ENCODE measurements at regions not wholly inside any gene's neighbourhood (a gene's known extent, or its start where the extent isn't known, plus 50 kb on each side); places are given as distances from the start of the nearest gene placed in this dataset.

GRCh38 chr13:37187105-37187504 lies 81.6 kb upstream of the CSNK1A1L start:
- no peaks in the 10 kb centered on the region for H3K27me3 ChIP-seq
- H3K27ac ChIP-seq = no peak overlapping the region
- DNase-seq = no peak
- H3K4me3 ChIP-seq = no peak overlapping the region
- 92 to 96% (median 95%) methylated on average over 2 of the region's 2 CpGs for WGBS, 3 donors
- H3K9me3 ChIP-seq = peaks cover 0 to 2% of the 10 kb centered on the region in 2 donors
- H3K36me3 ChIP-seq = no peaks in the 10 kb centered on the region
- intact Hi-C loops (cut with DNase I) = no loop called here
- no peaks in the 10 kb centered on the region for H3K4me1 ChIP-seq (ENCODE audit: insufficient read depth)
- TF ChIP-seq CTCF (IDR thresholded peaks at IDR 0.05) (no peak), POLR2A (IDR thresholded peaks at IDR 0.05) (no peak), EP300 (IDR thresholded peaks at IDR 0.05) (no peak)

- H3K4me1 ChIP-seq (ENCODE audit: insufficient read depth) = no peaks in the 10 kb centered on the region
- TF ChIP-seq CTCF (IDR thresholded peaks at IDR 0.05) = no peak
- no peak for TF ChIP-seq POLR2A (IDR thresholded peaks at IDR 0.05)
- TF ChIP-seq EP300 (IDR thresholded peaks at IDR 0.05) = no peak
- no peaks in the 10 kb centered on the region for H3K36me3 ChIP-seq
- no peaks in the 10 kb centered on the region for H3K9me3 ChIP-seq
- intact Hi-C loops (cut with DNase I) = no loop called here
- H3K4me3 ChIP-seq = no peak overlapping the region
- H3K27ac ChIP-seq = no peak overlapping the region
- DNase-seq = no peak
- H3K27me3 ChIP-seq = no peaks in the 10 kb centered on the region
These were observed 76.2 kb upstream of the CSNK1A1L start for GRCh38 chr13:37181620-37182019.

- Histone ChIP-seq H3K4me1 (ENCODE audit: insufficient read depth) (no peaks in the 10 kb centered on the region), H3K9me3 (no peaks in the 10 kb centered on the region), H3K27me3 (no peaks in the 10 kb centered on the region), H3K36me3 (no peaks in the 10 kb centered on the region), H3K27ac (no peak overlapping the region), H3K4me3 (no peak overlapping the region)
- no peak for DNase-seq
- TF ChIP-seq POLR2A (IDR thresholded peaks at IDR 0.05) (no peak), CTCF (IDR thresholded peaks at IDR 0.05) (no peak), EP300 (IDR thresholded peaks at IDR 0.05) (no peak)
- intact Hi-C loops (cut with DNase I) = no loop called here
- 68 to 95% (median 86%) methylated on average over 4 of the region's 4 CpGs for WGBS, 3 donors
These were observed 74.2 kb upstream of the CSNK1A1L start for GRCh38 chr13:37179645-37180044.

- 91 to 94% (median 92%) methylated on average over 3 of the region's 3 CpGs for WGBS, 3 donors
- H3K27ac ChIP-seq = no peak overlapping the region
- no peaks in the 10 kb centered on the region for H3K9me3 ChIP-seq
- no peaks in the 10 kb centered on the region for H3K36me3 ChIP-seq
- DNase-seq = no peak
- intact Hi-C loops (cut with DNase I) = no loop called here
- H3K4me3 ChIP-seq = no peak overlapping the region
- H3K27me3 ChIP-seq = no peaks in the 10 kb centered on the region
- H3K4me1 ChIP-seq (ENCODE audit: insufficient read depth) = no peaks in the 10 kb centered on the region
- TF ChIP-seq CTCF (IDR thresholded peaks at IDR 0.05) = no peak
- no peak for TF ChIP-seq POLR2A (IDR thresholded peaks at IDR 0.05)
- TF ChIP-seq EP300 (IDR thresholded peaks at IDR 0.05) = no peak
These were observed 71.7 kb upstream of the CSNK1A1L start for GRCh38 chr13:37177125-37177524.

- Histone ChIP-seq H3K9me3 (no peaks in the 10 kb centered on the region), H3K27me3 (no peaks in the 10 kb centered on the region), H3K4me3 (no peak overlapping the region), H3K4me1 (ENCODE audit: insufficient read depth) (no peaks in the 10 kb centered on the region), H3K27ac (no peak overlapping the region), H3K36me3 (no peaks in the 10 kb centered on the region)
- 4 to 6% (median 4%) methylated on average over 2 of the region's 2 CpGs for WGBS, 3 donors
- intact Hi-C loops (cut with DNase I) = no loop called here
- TF ChIP-seq POLR2A (IDR thresholded peaks at IDR 0.05) (no peak), CTCF (IDR thresholded peaks at IDR 0.05) (no peak), EP300 (IDR thresholded peaks at IDR 0.05) (no peak)
- no peak for DNase-seq
These were observed 70.5 kb upstream of the CSNK1A1L start for GRCh38 chr13:37175996-37176395.
